GM19351 (cell line): ENCODE measurements at regions not wholly inside any gene's neighbourhood (a gene's known extent, or its start where the extent isn't known, plus 50 kb on each side); places are given as distances from the start of the nearest gene placed in this dataset.

Source experiments
- ATAC-seq: cut with Tn5 transposase; IDR thresholded peaks from one replicate; pipeline ENCODE4 v1.9.1; 2021; ENCODE audit warnings: mild to moderate bottlenecking, moderate library complexity; ENCODE audit not compliant: unreplicated experiment

DNA sequence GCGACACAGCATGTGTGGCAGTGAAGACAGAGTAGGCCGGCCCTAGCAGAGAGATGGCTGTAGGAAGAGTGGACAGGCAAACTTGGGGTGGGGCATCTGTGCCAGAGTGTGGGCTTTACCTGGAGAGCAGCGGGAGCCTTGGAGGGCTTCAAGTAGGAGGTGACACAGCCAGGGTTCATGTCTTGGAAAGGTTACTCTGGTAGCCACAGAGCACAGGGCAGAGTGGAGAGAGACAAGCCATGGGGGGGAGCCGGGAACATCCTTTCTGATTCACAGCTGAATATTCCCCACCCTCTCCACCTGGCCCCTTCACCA lies 53.5 kb upstream of the DIO3 start:
- ATAC-seq: no peak

- no peak for ATAC-seq
Observed at GRCh38 chr14:101508196-101508947, 52.9 kb upstream of the DIO3 start.

DNA sequence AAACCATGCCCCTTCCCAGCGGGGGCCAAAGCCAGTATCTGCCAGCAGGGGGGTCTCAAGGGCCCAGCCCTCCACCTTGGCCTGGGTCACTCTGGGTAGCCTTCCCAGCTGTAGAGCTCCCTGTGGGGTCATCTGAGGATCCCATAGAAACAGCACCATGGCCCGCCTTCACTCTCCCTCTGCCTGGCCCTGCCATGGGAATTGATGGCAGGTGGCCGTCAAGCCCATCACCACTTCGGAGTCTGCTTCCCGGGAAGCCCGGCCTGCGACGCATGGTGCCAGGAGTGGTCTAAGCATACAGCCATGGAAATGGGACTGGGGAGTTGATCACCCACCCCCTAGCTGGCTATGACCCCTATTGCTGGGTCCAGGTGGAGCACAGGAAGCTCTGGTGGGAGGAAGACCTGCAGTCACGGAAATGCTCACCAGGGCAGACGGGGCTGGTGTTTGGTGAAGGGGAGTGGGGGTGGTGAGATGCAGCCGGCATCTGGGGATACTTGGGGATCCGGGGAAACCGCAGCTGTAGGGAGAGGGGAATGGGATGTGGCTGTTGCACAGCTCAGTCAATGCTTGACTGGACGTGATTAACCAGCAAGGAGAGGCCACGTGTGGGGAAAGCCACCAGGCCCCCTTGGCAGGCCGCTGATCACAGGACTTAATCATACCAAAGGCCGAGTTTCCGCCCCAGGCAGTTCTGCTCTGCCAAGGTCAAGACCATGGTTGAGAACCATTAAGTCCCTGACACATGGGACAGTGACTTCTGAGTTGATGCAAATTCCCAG lies 52.2 kb upstream of the DIO3 start:
- no peak for ATAC-seq

GRCh38 chr14:101509730-101510371 lies 51.4 kb upstream of the DIO3 start:
- no peak for ATAC-seq

DNA sequence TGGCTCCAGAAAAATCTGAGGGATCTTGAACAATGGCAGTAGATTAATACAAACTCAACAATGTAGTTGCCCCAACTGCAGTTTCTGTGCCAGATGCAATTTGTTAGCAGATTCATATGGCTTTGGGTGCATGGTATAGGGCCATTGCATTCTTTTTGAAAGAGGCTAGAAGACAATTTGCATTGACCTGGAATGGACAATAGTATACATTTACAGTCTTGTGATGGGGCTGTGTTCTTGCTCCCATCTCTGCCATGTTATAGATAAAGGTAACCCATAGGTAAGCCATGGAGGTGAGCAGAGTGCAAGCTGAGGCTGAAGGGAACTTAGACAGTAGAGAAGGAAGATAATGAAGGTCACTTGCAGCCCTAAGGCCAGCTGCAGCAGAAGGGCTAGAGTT lies 50.1 kb upstream of the DIO3 start:
- no peak for ATAC-seq
